GM12878 (cell line): ENCODE measurements at regions not wholly inside any gene's neighbourhood (a gene's known extent, or its start where the extent isn't known, plus 50 kb on each side); places are given as distances from the start of the nearest gene placed in this dataset.

Source experiments
- ATF3 ChIP-seq: IDR thresholded peaks from 2 replicates; pipeline ENCODE4 v1.6.1; 2011; ENCODE audit warnings: low read depth, mild to moderate bottlenecking, low read length, moderate library complexity, borderline replicate concordance; ENCODE audit errors: extremely low read depth
- EZH2 ChIP-seq: IDR thresholded peaks from 2 replicates; pipeline ENCODE4 v1.6.1; 2012; ENCODE audit warnings: low read depth, mild to moderate bottlenecking, control low read depth, inconsistent platforms, low read length, borderline replicate concordance; ENCODE audit not compliant: control insufficient read depth
- GABPA ChIP-seq: IDR thresholded peaks from 2 replicates; pipeline ENCODE4 v1.6.1; 2014; ENCODE audit warnings: antibody characterized with exemption, low read depth, mild to moderate bottlenecking, inconsistent platforms
- POLR2A ChIP-seq: IDR thresholded peaks from 2 replicates; pipeline ENCODE4 v1.6.1; 2011; ENCODE audit warnings: low read depth, mild to moderate bottlenecking, low read length
- POLR2AphosphoS5 ChIP-seq: IDR thresholded peaks from 2 replicates; pipeline ENCODE4 v1.6.1; 2011; ENCODE audit warnings: mild to moderate bottlenecking, low read length, inconsistent platforms
- RAD21 ChIP-seq: IDR thresholded peaks from 2 replicates; pipeline ENCODE4 v1.6.1; 2011; ENCODE audit warnings: mild to moderate bottlenecking, low read depth, low read length, moderate library complexity; ENCODE audit not compliant: insufficient read depth
- RFX5 ChIP-seq: IDR thresholded peaks from 2 replicates; pipeline ENCODE4 v1.6.1; 2011; ENCODE audit warnings: low read depth, low read length, improper control_type of control experiment
- SREBF2 ChIP-seq: IDR thresholded peaks from 2 replicates; pipeline ENCODE4 v1.6.1; 2012; ENCODE audit warnings: mild to moderate bottlenecking, low read length
- TCF3 ChIP-seq: IDR thresholded peaks from 2 replicates; pipeline ENCODE4 v1.6.1; 2012; ENCODE audit warnings: low read depth, mild to moderate bottlenecking, low read length, borderline replicate concordance; ENCODE audit not compliant: insufficient read depth
- TCF7 ChIP-seq: IDR thresholded peaks from 2 replicates; pipeline ENCODE4 v1.6.1; 2014; ENCODE audit warnings: antibody characterized with exemption, borderline replicate concordance
- TF ChIP-seq, protein P1 (sequence below), 3 experiments: IDR thresholded peaks in 2 of 3; conservative IDR thresholded peaks in 1 of 3; 2 replicates each; pipeline ENCODE4 v1.5.1; 2011; ENCODE audit warnings: low read depth in 3 of 3, low read length in 3 of 3, mild to moderate bottlenecking in 3 of 3, control low read depth in 2 of 3, moderate library complexity in 2 of 3, inconsistent platforms in 1 of 3, mixed read lengths in 1 of 3; ENCODE audit not compliant: control insufficient read depth in 2 of 3, insufficient read depth in 1 of 3; ENCODE audit errors: extremely low read depth in 1 of 3
- TF ChIP-seq, protein P2 (sequence below): fragments of 450-650 bp; IDR thresholded peaks from 2 replicates; pipeline ENCODE4 v1.6.1; 2018; ENCODE audit warnings: mild to moderate bottlenecking, low read depth, moderate library complexity; ENCODE audit not compliant: partially characterized antibody
- TF ChIP-seq, protein P3 (sequence below): fragments of 450-650 bp; formaldehyde crosslinking; IDR thresholded peaks from 2 replicates; pipeline ENCODE4 v1.4.0; 2020; ENCODE audit warnings: mild to moderate bottlenecking, moderate library complexity

GRCh38 chr21:28269173-28269572, 723.5 kb downstream of the LTN1 start:
- TF ChIP-seq, protein P1, sequence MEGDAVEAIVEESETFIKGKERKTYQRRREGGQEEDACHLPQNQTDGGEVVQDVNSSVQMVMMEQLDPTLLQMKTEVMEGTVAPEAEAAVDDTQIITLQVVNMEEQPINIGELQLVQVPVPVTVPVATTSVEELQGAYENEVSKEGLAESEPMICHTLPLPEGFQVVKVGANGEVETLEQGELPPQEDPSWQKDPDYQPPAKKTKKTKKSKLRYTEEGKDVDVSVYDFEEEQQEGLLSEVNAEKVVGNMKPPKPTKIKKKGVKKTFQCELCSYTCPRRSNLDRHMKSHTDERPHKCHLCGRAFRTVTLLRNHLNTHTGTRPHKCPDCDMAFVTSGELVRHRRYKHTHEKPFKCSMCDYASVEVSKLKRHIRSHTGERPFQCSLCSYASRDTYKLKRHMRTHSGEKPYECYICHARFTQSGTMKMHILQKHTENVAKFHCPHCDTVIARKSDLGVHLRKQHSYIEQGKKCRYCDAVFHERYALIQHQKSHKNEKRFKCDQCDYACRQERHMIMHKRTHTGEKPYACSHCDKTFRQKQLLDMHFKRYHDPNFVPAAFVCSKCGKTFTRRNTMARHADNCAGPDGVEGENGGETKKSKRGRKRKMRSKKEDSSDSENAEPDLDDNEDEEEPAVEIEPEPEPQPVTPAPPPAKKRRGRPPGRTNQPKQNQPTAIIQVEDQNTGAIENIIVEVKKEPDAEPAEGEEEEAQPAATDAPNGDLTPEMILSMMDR (IDR thresholded peaks at IDR 0.05 in 2 of 3, conservative IDR thresholded peaks at IDR 0.05 in 1 of 3; ENCODE audit: control insufficient read depth in 2 of 3, extremely low read depth in 1 of 3, insufficient read depth in 1 of 3, low read depth in 3 of 3, low read length in 3 of 3) = no peak
- no peak for TF ChIP-seq RFX5
- no peak for TF ChIP-seq EZH2
- no peak for TF ChIP-seq TCF7
- no peak for TF ChIP-seq ATF3
- TF ChIP-seq TCF3 = no peak
- TF ChIP-seq POLR2A = no peak
- no peak for TF ChIP-seq RAD21
- TF ChIP-seq, protein P2, sequence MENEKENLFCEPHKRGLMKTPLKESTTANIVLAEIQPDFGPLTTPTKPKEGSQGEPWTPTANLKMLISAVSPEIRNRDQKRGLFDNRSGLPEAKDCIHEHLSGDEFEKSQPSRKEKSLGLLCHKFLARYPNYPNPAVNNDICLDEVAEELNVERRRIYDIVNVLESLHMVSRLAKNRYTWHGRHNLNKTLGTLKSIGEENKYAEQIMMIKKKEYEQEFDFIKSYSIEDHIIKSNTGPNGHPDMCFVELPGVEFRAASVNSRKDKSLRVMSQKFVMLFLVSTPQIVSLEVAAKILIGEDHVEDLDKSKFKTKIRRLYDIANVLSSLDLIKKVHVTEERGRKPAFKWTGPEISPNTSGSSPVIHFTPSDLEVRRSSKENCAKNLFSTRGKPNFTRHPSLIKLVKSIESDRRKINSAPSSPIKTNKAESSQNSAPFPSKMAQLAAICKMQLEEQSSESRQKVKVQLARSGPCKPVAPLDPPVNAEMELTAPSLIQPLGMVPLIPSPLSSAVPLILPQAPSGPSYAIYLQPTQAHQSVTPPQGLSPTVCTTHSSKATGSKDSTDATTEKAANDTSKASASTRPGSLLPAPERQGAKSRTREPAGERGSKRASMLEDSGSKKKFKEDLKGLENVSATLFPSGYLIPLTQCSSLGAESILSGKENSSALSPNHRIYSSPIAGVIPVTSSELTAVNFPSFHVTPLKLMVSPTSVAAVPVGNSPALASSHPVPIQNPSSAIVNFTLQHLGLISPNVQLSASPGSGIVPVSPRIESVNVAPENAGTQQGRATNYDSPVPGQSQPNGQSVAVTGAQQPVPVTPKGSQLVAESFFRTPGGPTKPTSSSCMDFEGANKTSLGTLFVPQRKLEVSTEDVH = no peak
- no peak for TF ChIP-seq SREBF2
- TF ChIP-seq GABPA = no peak
- TF ChIP-seq, protein P3, sequence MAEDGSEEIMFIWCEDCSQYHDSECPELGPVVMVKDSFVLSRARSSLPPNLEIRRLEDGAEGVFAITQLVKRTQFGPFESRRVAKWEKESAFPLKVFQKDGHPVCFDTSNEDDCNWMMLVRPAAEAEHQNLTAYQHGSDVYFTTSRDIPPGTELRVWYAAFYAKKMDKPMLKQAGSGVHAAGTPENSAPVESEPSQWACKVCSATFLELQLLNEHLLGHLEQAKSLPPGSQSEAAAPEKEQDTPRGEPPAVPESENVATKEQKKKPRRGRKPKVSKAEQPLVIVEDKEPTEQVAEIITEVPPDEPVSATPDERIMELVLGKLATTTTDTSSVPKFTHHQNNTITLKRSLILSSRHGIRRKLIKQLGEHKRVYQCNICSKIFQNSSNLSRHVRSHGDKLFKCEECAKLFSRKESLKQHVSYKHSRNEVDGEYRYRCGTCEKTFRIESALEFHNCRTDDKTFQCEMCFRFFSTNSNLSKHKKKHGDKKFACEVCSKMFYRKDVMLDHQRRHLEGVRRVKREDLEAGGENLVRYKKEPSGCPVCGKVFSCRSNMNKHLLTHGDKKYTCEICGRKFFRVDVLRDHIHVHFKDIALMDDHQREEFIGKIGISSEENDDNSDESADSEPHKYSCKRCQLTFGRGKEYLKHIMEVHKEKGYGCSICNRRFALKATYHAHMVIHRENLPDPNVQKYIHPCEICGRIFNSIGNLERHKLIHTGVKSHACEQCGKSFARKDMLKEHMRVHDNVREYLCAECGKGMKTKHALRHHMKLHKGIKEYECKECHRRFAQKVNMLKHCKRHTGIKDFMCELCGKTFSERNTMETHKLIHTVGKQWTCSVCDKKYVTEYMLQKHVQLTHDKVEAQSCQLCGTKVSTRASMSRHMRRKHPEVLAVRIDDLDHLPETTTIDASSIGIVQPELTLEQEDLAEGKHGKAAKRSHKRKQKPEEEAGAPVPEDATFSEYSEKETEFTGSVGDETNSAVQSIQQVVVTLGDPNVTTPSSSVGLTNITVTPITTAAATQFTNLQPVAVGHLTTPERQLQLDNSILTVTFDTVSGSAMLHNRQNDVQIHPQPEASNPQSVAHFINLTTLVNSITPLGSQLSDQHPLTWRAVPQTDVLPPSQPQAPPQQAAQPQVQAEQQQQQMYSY = no peak
- no peak for TF ChIP-seq POLR2AphosphoS5
